ENCODE measurements at regions not wholly inside any gene's neighbourhood (a gene's known extent, or its start where the extent isn't known, plus 50 kb on each side); places are given as distances from the start of the nearest gene placed in this dataset.
"Not testable (repeated sequence)": the region's sequence is repeated elsewhere in the genome, so short reads cannot be mapped to it uniquely, and the experiment has no call there.

DNA sequence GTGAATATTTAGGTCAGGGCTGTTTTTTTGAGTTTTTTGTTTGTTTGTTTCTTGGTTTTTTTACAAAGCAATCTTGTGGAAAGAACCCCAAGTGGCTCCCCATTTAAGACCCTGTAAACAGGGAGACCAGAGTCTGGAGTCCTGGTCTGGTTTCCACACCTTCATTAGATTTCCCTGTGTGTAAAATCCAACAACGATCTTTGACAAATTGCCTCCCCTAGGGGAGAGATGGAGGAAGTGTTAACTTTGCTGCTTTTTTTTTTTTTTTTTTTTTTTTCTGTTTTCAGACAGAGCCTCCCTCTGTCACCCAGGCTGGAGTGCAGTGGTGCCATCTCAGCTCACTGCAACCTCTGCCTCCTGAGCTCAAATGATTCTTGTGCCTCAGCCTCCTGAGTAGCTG, 77.4 kb downstream of the ART5 start:
- H3K4me3 ChIP-seq; H3K36me3 ChIP-seq; H3K27ac ChIP-seq; DNase-seq; intact Hi-C loops (cut with DNase I); H3K9me3 ChIP-seq; ATAC-seq; H3K4me1 ChIP-seq: not testable (repeated sequence)
- WGBS, 2 donors, result 0% methylated on average over 1 of the region's 1 CpG
- peaks cover 0 to 13% (median 0%) of the 10 kb centered on the region in 7 donors for H3K27me3 ChIP-seq
- TF ChIP-seq CTCF (IDR thresholded peaks at IDR 0.05), result peak in 1 of 9 donors; percentile 10

- intact Hi-C loops (cut with DNase I); ATAC-seq; H3K4me3 ChIP-seq; H3K36me3 ChIP-seq; DNase-seq; H3K27me3 ChIP-seq; H3K27ac ChIP-seq; H3K9me3 ChIP-seq; H3K4me1 ChIP-seq: not testable (repeated sequence)
- 70 to 73% methylated on average over 6 of the region's 6 CpGs for WGBS, 2 donors
These were observed 87.2 kb downstream of the ART5 start for GRCh38 chr11:3554621-3555020.

GRCh38 chr11:3544990-3545389, 96.8 kb downstream of the ART5 start:
- H3K36me3 ChIP-seq; ATAC-seq; intact Hi-C loops (cut with DNase I); H3K27me3 ChIP-seq; H3K9me3 ChIP-seq; DNase-seq; H3K4me3 ChIP-seq; H3K27ac ChIP-seq; H3K4me1 ChIP-seq: not testable (repeated sequence)
- 83 to 86% methylated on average over 10 of the region's 10 CpGs for WGBS, 2 donors

- H3K27me3 ChIP-seq; H3K36me3 ChIP-seq; H3K4me1 ChIP-seq; intact Hi-C loops (cut with DNase I); DNase-seq; ATAC-seq; H3K27ac ChIP-seq; H3K4me3 ChIP-seq: not testable (repeated sequence)
- H3K9me3 ChIP-seq, result peaks cover 0 to 27% (median 0%) of the 10 kb centered on the region in 11 donors
- WGBS, 2 donors, result 91 to 96% methylated on average over 1 of the region's 1 CpG
These were observed 103.6 kb downstream of the ART5 start for GRCh38 chr11:3538220-3538619.

DNA sequence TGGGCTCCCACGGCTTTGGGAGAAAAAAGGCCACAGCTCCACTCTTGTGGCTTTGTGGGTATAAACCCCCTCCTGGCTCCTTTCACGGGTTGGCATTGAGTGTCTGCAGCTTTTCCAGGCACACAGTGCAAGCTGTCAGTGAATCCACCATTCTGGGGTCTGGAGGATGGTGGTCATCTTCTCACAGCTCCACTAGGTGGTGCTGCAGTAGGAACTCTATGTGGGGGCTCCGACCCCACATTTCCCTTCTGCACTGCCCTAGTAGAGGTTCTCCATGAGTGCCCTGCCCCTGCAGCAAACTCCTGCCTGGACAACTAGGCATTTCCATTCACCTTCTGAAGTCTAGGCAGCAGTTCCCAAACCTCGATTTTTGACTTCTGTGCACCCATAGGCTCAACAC, 104.5 kb downstream of the ART5 start:
- DNase-seq; H3K27ac ChIP-seq; ATAC-seq; H3K36me3 ChIP-seq; H3K4me1 ChIP-seq; H3K4me3 ChIP-seq; H3K27me3 ChIP-seq; intact Hi-C loops (cut with DNase I): not testable (repeated sequence)
- WGBS, 2 donors, result 67 to 74% methylated on average over 4 of the region's 4 CpGs
- H3K9me3 ChIP-seq, result peaks cover 0 to 27% (median 0%) of the 10 kb centered on the region in 11 donors

- H3K4me1 ChIP-seq; intact Hi-C loops (cut with DNase I): not testable (repeated sequence)
These were observed 108.8 kb downstream of the ART5 start for GRCh38 chr11:3532958-3533357.

GRCh38 chr11:3531280-3531679, 110.5 kb downstream of the ART5 start:
- H3K27me3 ChIP-seq; ATAC-seq; H3K27ac ChIP-seq; DNase-seq; H3K36me3 ChIP-seq; H3K4me3 ChIP-seq; intact Hi-C loops (cut with DNase I); H3K9me3 ChIP-seq; H3K4me1 ChIP-seq: not testable (repeated sequence)
- 78 to 81% methylated on average over 5 of the region's 5 CpGs for WGBS, 2 donors

More at GRCh38 chr11:3532958-3533357, 108.8 kb downstream of the ART5 start:
- not testable (repeated sequence) for H3K27me3 ChIP-seq, H3K27ac ChIP-seq, H3K4me3 ChIP-seq, ATAC-seq, H3K36me3 ChIP-seq, DNase-seq
- H3K9me3 ChIP-seq, result peaks cover 0 to 12% (median 0%) of the 10 kb centered on the region in 11 donors
- WGBS, 2 donors, result 76 to 100% methylated on average over 1 of the region's 1 CpG

DNA sequence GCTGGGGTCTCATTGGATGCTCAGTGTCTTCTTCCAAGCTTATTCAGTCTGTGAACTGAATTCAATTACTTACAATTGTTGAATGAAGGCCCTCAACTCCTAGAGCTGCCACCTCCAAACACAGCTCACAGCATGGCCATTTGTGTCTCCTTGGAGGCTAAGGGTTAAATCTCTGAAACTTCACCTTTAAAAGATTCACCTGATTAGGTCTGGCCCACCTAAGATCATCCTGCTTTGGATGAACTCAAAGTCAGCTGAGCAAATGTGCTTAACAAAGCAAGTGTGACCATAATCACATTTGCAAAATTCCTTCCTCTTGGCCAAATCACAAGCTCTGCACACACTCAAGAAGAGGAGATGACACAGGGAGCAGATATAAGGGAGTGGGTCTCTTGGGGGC, 118.2 kb downstream of the ART5 start:
- ATAC-seq; intact Hi-C loops (cut with DNase I); DNase-seq; H3K27ac ChIP-seq; H3K27me3 ChIP-seq; H3K4me1 ChIP-seq; H3K4me3 ChIP-seq; H3K36me3 ChIP-seq: not testable (repeated sequence)
- peaks cover 0 to 26% (median 0%) of the 10 kb centered on the region in 11 donors for H3K9me3 ChIP-seq

GRCh38 chr11:3520905-3521304, 120.9 kb downstream of the ART5 start:
- ATAC-seq; H3K4me1 ChIP-seq; DNase-seq; H3K4me3 ChIP-seq; H3K27me3 ChIP-seq; intact Hi-C loops (cut with DNase I); H3K36me3 ChIP-seq; H3K27ac ChIP-seq: not testable (repeated sequence)
- H3K9me3 ChIP-seq, result peaks cover 0 to 26% (median 0%) of the 10 kb centered on the region in 11 donors

- H3K4me1 ChIP-seq; intact Hi-C loops (cut with DNase I); H3K27ac ChIP-seq; H3K36me3 ChIP-seq; DNase-seq; ATAC-seq; H3K4me3 ChIP-seq: not testable (repeated sequence)
- WGBS, 2 donors, result 79 to 86% methylated on average over 5 of the region's 5 CpGs
- H3K9me3 ChIP-seq, result peaks cover 0 to 23% (median 0%) of the 10 kb centered on the region in 11 donors
- peaks cover 0 to 12% (median 0%) of the 10 kb centered on the region in 7 donors for H3K27me3 ChIP-seq
These were observed 122.0 kb downstream of the ART5 start for GRCh38 chr11:3519841-3520240.

- DNase-seq; ATAC-seq; intact Hi-C loops (cut with DNase I); H3K36me3 ChIP-seq; H3K4me1 ChIP-seq; H3K4me3 ChIP-seq; H3K27ac ChIP-seq: not testable (repeated sequence)
- peaks cover 0 to 19% (median 0%) of the 10 kb centered on the region in 11 donors for H3K9me3 ChIP-seq
- 47 to 61% methylated on average over 4 of the region's 4 CpGs for WGBS, 2 donors
- H3K27me3 ChIP-seq, result peaks cover 0 to 28% (median 0%) of the 10 kb centered on the region in 7 donors
These were observed 124.7 kb downstream of the ART5 start for GRCh38 chr11:3516934-3517567.

Measured in heart right ventricle (tissue), 16 donors.